ENCODE measurements at regions not wholly inside any gene's neighbourhood (a gene's known extent, or its start where the extent isn't known, plus 50 kb on each side); places are given as distances from the start of the nearest gene placed in this dataset.

DNA sequence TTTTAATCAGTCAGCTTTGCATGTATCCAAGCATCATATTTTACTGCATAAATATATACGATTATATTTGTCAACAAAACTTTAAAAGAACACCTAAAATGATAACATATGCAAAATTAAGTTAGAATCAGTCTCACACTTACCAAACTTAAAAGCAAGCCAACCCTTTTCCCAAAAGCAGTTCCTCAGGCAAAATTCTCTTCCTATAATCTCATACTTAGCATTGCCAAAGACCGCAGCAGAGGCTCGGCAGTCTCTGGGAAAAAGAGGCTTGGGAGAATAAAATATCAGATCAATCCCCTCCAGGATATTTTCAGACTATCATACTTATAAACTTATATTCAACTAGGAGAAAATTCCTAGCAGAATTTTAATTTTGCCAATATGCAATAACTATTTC is 93.2 kb upstream of the RGS18 start:
- Histone ChIP-seq H3K4me3 (replicated peaks in 1 of 3; ENCODE audit: insufficient read depth in 1 of 3, low read depth in 2 of 3, low read length in 3 of 3) (no peak overlapping the region), H3K9me3 (ENCODE audit: low read length) (no peaks in the 10 kb centered on the region), H3K79me2 (ENCODE audit: insufficient read depth, low read length) (no peaks in the 10 kb centered on the region), H3K36me3 (replicated peaks in 1 of 2; ENCODE audit: control insufficient read depth in 1 of 2, insufficient read depth in 2 of 2, low read length in 2 of 2) (no peaks in the 10 kb centered on the region), H3K4me2 (ENCODE audit: low read depth, low read length) (no peak overlapping the region), H2AFZ (ENCODE audit: low read length) (no peak overlapping the region), H3K27me3 (ENCODE audit: control insufficient read depth in 1 of 2, insufficient read depth in 2 of 2, low read length in 2 of 2) (no peaks in the 10 kb centered on the region), H3K9ac (ENCODE audit: insufficient read depth, low read depth, low read length) (no peak overlapping the region), H3K4me1 (ENCODE audit: insufficient read depth, low read length) (no peaks in the 10 kb centered on the region), H4K20me1 (ENCODE audit: insufficient read depth, low read length) (no peaks in the 10 kb centered on the region), H3K27ac (ENCODE audit: extremely low read length, insufficient read depth, low read length) (no peak overlapping the region)
- intact Hi-C loops (cut with micrococcal nuclease; ENCODE audit: unreplicated experiment) = no loop called here
- POLR2A ChIA-PET = no interaction called here
- WGBS (ENCODE audit: low lambda C conversion rate) = 3% methylated on average over 3 of the region's 3 CpGs
- in situ Hi-C loops (cut with HindIII; ENCODE audit: extremely low pct_ligation_motif_present, low pct_unique_long_range_greater_than_20kb) = no loop called here
- BruUV-seq (replicated peaks) = no TSS peak
- TF ChIP-seq CBX2 (IDR thresholded peaks at IDR 0.05; ENCODE audit: low read depth, low read length) (no peak), CBX2 (CRISPR knock-in tag; IDR thresholded peaks at IDR 0.05; ENCODE audit: low read depth) (no peak), ZKSCAN8 (CRISPR knock-in tag; IDR thresholded peaks at IDR 0.05; ENCODE audit: borderline replicate concordance) (no peak), IKZF4 (CRISPR knock-in tag; IDR thresholded peaks at IDR 0.05; ENCODE audit: borderline replicate concordance, low read depth, not compliant biosample characterization) (no peak), RAD21 (CRISPR knock-in tag; IDR thresholded peaks at IDR 0.05) (no peak), NCOA2 (CRISPR knock-in tag; IDR thresholded peaks at IDR 0.05) (no peak)
- TF ChIP-seq, protein P1, sequence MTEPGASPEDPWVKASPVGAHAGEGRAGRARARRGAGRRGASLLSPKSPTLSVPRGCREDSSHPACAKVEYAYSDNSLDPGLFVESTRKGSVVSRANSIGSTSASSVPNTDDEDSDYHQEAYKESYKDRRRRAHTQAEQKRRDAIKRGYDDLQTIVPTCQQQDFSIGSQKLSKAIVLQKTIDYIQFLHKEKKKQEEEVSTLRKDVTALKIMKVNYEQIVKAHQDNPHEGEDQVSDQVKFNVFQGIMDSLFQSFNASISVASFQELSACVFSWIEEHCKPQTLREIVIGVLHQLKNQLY (CRISPR knock-in tag; IDR thresholded peaks at IDR 0.05) = no peak
- CTCF ChIA-PET (ENCODE audit: low intra/inter-chr PET ratio, low total read pairs) = no interaction called here
- ATAC-seq (no peak), FAIRE-seq (no peak), DNase-seq (ENCODE audit: low spot score) (no peak)

DNA sequence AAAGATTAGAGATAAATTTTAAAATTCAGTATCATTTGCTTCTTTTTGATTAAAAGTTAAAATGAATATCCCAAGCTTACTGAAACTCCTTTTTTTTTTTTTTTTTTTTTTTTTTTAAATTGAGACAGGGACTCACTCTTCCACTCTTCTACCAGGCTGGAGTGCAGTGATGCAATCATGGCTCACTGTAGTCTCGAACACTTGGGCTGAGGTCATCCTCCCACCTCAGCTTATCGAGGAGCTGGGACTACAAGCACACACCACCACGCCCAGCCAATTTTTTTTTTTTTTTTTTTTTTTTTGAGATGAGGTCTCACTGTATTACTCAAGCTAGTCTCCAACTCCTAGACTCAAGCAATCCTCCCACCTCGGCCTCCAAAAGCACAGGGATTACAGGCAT is 92.1 kb upstream of the RGS18 start:
- Histone ChIP-seq H3K36me3 (replicated peaks in 1 of 2; ENCODE audit: control insufficient read depth in 1 of 2, insufficient read depth in 2 of 2, low read length in 2 of 2) (no peaks in the 10 kb centered on the region), H3K4me1 (ENCODE audit: insufficient read depth, low read length) (no peaks in the 10 kb centered on the region), H2AFZ (ENCODE audit: low read length) (no peak overlapping the region), H3K27ac (ENCODE audit: extremely low read length, insufficient read depth, low read length) (no peak overlapping the region), H3K27me3 (ENCODE audit: control insufficient read depth in 1 of 2, insufficient read depth in 2 of 2, low read length in 2 of 2) (no peaks in the 10 kb centered on the region), H3K9me3 (ENCODE audit: low read length) (no peaks in the 10 kb centered on the region), H3K4me3 (replicated peaks in 1 of 3; ENCODE audit: insufficient read depth in 1 of 3, low read depth in 2 of 3, low read length in 3 of 3) (no peak overlapping the region), H3K9ac (ENCODE audit: insufficient read depth, low read depth, low read length) (no peak overlapping the region), H4K20me1 (ENCODE audit: insufficient read depth, low read length) (no peaks in the 10 kb centered on the region), H3K4me2 (ENCODE audit: low read depth, low read length) (no peak overlapping the region), H3K79me2 (ENCODE audit: insufficient read depth, low read length) (no peaks in the 10 kb centered on the region)
- in situ Hi-C loops (cut with HindIII; ENCODE audit: extremely low pct_ligation_motif_present, low pct_unique_long_range_greater_than_20kb) = no loop called here
- POLR2A ChIA-PET = no interaction called here
- no TSS peak for BruUV-seq (replicated peaks)
- intact Hi-C loops (cut with micrococcal nuclease; ENCODE audit: unreplicated experiment) = no loop called here
- FAIRE-seq (no peak), ATAC-seq (no peak), DNase-seq (ENCODE audit: low spot score) (no peak)
- WGBS (ENCODE audit: low lambda C conversion rate) = 5% methylated on average over 4 of the region's 4 CpGs
- CTCF ChIA-PET (ENCODE audit: low intra/inter-chr PET ratio, low total read pairs) = no interaction called here
- TF ChIP-seq, protein P2, sequence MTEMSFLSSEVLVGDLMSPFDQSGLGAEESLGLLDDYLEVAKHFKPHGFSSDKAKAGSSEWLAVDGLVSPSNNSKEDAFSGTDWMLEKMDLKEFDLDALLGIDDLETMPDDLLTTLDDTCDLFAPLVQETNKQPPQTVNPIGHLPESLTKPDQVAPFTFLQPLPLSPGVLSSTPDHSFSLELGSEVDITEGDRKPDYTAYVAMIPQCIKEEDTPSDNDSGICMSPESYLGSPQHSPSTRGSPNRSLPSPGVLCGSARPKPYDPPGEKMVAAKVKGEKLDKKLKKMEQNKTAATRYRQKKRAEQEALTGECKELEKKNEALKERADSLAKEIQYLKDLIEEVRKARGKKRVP (CRISPR knock-in tag; IDR thresholded peaks at IDR 0.05) = no peak
- TF ChIP-seq AGO2 (optimal IDR thresholded peaks at IDR 0.05; ENCODE audit: low read depth, low read length) = no peak
- TF ChIP-seq, protein P3, sequence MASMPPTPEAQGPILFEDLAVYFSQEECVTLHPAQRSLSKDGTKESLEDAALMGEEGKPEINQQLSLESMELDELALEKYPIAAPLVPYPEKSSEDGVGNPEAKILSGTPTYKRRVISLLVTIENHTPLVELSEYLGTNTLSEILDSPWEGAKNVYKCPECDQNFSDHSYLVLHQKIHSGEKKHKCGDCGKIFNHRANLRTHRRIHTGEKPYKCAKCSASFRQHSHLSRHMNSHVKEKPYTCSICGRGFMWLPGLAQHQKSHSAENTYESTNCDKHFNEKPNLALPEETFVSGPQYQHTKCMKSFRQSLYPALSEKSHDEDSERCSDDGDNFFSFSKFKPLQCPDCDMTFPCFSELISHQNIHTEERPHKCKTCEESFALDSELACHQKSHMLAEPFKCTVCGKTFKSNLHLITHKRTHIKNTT (CRISPR knock-in tag; IDR thresholded peaks at IDR 0.05) = no peak
- no peak for TF ChIP-seq SMAD9 (CRISPR knock-in tag; IDR thresholded peaks at IDR 0.05)
- no peak for TF ChIP-seq ZFP37 (CRISPR knock-in tag; IDR thresholded peaks at IDR 0.05; ENCODE audit: borderline replicate concordance)
- TF ChIP-seq, protein P4, sequence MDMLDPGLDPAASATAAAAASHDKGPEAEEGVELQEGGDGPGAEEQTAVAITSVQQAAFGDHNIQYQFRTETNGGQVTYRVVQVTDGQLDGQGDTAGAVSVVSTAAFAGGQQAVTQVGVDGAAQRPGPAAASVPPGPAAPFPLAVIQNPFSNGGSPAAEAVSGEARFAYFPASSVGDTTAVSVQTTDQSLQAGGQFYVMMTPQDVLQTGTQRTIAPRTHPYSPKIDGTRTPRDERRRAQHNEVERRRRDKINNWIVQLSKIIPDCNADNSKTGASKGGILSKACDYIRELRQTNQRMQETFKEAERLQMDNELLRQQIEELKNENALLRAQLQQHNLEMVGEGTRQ (IDR thresholded peaks at IDR 0.05; ENCODE audit: low read depth, low read length) = no peak
- TF ChIP-seq, protein P4 (CRISPR knock-in tag; IDR thresholded peaks at IDR 0.05; ENCODE audit: borderline replicate concordance) = no peak
- TF ChIP-seq TAF1 (CRISPR knock-in tag; IDR thresholded peaks at IDR 0.05) = no peak

Data from HepG2 (cell line).